Stimulated activated CD4-positive, alpha-beta T cell treated with anti-CD3 and anti-CD28 coated beads, Interleukin-2, amount 100 ng/mL, for 48 hours (primary cell): ENCODE measurements at regions not wholly inside any gene's neighbourhood (a gene's known extent, or its start where the extent isn't known, plus 50 kb on each side); places are given as distances from the start of the nearest gene placed in this dataset.

ENCODE experiments used
- DNase-seq, 2 donors: peaks; one replicate each; pipeline ENCODE4 v3.0.0-alpha.2; 2020

DNA sequence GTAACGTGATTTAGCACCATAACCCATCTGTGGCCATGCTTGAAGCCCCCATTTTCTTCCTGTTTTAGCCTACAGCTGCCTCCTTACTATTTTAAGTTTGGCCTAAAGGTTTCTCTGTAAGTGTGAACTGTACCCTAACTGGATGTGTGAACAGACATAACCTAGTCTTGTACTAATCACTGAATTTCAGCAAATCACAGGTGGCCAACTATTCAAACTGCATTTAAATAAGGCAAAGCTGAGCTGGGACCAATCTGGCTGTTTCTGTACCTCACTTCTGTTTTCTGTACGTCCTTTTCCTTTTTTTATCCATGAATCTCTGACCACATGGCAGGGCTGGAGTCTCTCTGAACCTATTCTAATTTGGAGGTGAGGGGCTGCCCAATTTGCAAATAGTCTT, 452.7 kb upstream of the HS6ST1 start:
- DNase-seq: no peak

DNA sequence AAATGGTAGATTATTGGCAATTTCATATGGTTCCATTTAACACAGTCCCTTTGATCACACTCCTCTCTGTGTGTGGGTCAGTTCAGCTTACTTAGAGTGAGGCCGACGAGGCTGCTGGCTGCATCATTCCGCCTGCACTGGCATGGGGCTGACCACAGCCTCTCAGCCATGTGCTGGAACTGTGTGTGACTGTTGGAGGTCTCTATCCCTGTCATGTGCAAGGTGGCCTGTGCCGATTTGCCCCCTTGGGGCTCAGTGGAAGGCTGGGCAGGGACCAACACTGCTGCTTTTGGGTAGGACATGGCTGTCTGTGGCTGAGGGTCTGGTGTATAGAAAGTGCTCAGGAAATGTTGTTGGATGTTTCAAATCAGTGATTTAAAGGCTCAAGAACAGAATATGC, 454.0 kb upstream of the HS6ST1 start:
- no peak for DNase-seq

DNA sequence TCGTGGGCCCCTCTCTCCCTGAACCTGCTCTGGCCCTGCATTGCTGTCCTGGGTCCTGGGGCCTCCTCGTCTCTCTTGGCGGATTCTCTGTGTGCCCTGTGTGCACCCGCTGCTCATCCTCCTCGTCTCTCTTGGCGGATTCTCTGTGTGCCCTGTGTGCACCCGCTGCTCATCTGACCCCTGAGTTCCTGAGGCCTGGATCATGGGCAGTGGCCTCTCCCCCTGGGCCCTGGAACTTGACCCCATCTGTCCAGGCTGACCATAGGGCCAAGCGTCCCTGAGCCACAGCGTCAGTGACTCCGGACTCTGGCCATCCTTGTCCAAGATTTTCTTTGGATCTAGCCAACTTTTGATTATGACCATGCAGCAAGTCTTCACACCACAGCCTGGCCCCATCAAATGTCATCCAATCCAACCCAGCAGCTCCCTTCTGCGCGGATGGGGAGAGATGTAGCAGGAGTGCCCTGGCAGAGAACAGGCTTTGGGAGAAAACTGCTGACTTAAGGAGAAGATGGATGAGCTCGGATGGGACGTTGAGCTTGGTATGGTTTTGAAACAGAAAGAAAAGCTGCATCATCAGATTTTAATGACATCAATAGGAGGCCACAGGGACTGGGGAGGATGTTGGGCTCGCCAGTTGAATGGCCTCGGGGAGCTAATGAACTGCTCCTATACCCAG, 455.1 kb upstream of the HS6ST1 start:
- DNase-seq: no peak

DNA sequence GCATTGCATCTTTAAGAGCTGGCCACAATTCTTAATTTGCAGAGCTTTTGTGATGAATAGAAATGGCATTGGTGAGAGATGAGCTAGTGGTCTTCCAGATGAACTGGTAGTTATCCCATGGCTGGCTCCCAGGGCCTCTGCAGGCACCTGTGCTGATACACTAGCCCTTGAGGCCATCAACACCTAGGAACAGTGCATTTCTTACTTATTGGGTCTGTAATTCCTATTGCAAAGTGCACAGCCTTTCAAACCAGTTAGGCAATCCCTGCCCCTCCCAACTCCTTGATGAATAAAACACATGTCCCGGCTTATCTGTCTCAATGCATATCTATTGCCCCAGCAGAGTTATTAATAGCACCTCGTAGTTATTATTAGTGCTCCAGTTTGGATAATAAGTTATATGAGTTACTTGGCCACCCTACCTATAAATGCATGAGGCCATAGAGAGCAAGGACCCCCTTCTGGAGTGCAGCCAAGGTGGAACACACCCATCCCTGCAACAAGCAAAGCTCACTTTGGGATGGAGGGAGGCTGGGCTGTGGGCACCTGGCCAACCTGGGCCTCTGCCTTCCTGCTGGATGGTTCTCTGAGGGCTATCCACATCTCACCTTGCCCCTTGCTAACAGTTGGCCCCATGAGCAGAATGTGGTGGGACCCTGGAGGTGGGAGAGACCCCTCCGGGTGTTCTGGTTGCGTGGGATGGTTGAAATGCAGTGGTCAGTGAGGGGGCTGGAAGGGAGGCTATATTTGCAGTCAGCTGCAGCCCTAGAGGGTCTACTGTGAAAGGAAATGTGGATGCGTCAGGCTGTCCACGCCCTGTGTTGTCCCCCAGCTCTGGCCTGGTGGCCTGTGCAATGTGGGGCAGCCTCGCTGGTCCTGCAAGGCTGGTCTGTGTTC, 455.9 kb upstream of the HS6ST1 start:
- no peak for DNase-seq

DNA sequence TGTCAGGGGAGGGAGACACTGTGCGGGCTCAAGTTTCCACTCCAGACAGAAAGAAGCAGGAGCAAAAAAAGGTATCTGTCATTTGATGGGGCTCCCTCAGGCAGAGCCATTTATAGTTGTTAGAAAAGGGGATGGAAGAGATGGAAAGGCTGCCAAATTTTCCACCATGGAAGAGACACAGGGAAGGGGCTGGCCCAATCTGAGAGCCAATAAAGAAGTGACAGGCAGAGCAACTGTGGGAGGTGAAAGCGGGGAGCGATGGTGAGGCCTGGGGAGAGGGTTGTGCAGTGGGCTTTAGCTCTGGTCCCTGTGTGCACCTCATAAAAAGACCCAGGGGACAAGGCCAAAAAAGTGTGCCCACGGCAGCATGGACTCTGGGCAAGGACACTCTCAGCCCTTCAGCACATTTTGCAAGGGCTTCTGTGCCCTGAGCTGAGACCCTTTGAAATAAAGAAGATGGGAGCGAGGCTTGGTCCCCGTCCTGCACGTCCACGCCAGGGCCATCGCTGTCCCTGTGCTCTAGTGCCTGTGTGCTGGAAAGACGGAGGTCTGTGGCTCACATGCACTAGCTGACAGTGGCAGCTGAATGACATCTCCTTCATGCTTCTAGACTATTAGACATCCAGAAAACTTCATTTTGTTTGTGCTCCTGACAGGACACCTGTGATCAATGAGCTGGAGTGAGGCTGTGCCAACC, 456.7 kb upstream of the HS6ST1 start:
- DNase-seq: no peak

DNA sequence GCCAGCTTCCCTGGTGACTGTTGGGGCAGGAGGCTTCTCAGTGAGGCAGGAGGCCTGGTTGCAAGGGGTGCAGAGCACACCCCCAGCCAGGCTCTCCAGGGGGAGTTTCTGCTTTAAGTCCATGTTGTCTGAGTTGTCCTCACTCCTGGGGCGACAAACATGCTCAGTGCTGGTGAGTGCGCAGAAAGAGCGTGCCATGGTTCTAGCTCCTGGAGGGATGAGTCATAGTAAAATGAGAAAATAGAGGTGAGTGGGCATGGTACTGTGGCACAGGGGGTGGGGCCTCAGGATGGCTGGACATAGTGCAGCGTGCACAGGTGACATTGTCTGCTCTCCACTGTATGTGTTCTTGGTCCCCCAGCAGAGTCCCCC, 457.2 kb upstream of the HS6ST1 start:
- no peak for DNase-seq

DNA sequence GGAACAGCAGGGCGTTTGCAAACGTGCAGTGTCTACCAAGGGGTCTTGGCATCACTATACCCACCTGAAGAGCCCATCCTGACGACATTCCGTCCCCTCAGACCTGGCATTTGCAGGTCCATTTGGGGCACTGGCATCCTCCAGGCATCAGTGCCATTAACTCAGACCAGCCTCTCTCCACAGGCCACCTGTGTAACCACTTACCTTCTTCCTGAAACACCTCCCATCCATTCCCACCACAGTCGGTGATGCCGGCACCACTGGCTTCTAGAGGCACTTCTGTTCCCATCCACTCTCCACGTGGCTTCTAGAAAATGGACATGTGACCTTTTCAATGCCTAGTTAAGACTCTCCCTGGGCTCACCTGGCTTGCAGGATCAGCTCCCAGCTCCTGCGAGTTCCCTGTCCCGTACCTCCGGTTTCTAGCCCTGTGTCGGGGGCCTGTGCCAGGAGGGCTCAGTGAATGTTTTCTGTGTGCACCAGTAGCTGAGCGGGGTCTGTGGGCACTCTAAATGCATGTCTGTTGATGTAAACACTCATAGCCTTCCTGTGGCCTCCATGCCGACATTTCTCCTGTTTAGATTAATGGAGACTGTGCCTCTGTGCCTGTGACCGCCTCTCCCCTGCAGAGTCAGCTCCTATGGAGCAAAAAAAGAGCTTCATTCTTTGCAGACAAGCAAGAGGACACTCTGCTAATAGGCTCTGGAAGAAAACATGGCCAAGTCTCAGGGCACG, 458.0 kb upstream of the HS6ST1 start:
- no peak for DNase-seq

DNA sequence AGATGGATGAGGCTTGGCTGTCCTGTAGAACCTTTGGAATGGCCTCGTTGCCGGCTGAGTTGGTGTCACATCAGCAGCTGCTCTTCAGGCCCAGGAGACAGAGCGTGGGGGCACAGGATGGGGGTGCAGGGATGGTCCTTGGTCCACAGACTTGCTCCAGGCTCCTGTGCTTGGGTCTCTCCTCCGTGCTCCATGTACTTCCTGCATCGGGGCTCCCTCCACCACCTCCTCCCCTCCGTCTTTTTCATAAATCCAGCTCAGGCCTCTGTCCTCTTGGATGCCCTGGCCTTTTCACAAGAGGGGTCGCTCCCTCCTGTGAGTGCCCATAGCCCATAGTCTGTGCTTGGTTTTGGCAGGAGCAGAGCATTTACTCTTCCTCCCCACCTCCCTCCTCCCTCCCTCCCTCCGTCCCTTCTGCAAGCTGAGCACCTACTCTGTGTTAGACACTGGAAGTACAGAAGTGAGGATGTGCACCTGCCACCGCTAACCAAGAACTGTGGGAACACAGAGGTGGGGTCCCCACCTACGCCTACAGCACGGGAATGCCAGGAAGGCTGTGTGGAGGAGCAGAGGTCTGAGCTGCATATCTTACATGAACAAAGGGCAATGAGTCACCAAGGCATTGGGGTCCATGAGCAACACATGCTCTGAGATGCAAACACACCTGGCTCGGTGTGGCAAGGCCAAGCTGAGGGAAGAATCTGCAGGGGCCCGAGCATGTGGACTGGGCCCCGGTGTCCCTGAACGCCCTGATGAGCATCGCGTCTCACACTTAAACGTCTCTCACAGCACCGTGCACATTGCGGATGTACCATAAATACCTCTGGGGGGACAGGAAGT, 458.7 kb upstream of the HS6ST1 start:
- no peak for DNase-seq

DNA sequence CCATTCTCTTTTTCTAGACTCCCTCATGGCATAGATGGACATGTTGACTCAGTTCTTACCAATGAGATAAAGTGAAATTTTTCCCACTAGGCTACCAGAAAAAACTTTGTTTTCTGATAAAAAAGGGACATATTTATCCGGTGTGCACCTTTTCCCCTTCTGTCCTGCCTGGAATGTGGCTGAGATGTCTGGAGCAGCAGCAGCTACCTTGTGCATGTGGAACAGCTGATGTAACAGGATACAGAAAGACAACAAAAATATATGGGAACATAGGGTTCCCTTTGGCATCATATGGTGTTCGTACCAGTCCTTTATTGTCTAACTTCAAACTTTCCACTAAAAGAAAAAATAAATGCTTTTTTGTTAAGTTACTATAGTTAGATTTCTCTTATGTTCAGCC, 460.2 kb upstream of the HS6ST1 start:
- DNase-seq: no peak

DNA sequence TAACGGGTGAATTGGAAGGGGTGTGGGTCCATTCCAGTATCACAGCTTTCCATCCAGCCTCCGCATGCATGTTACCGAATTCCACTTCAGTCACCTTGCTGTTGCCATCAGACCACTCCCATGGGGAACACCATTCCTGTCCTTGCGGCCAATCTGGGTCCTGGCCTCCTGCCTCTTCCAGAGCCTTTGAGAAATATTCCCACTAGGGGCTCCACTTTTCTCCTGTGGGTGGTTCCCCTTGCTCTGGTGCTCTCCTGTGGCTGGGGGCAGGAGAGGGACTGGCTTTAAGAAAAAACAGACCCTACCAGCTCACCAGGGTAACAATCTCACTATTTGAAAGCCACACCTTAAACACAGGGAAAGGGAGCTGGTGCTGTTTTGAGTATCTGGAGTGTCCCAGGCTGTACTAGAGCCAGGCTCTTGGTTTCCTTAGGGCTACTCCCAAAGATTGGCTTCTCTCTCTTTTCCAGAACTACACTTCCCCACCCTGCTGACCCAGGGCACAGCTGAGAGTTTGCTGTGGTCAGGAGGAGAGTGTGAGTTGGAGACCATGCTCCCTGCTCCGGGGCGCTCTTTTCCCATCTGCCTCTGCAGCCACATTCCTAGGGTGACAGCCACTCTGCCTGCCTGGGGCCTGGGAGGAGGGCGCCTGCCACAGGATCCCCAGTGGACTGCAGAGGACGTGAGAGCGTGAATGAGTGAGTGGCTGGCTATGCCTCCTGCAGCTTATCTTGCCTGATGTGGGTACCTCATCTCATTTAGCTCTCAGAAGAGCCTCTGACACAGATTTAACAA, 460.8 kb upstream of the HS6ST1 start:
- DNase-seq: no peak

DNA sequence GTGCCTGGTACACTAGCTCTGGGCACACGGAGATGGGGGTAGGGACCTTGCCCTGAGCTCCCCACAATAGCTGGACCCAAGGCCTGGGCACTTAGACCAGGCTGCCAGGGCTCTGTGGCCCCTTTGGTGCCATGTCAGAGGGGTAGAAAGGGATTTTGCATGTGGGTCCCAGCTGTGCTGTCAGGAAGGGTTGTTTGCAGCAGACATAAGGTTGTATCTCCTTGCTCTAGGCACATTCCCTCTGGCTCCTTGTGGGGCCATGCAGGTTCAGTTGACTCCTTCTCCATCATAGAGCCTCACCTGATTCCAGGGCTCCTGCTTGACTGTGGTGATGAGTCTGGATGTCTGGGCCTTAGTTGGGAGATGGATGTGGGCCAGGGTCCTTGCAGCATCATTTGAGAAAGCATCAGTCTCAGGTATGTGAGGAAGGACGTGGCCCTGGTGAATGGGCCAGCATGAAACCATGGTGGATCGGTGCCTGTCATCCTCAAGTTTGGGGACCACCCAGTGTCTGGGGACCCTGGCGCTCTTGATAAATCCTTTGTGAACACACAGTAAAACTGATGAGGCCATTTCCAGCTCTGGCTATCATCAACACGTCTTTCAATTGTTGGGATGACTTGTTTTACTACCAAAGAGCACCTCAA, 461.9 kb upstream of the HS6ST1 start:
- DNase-seq: no peak

DNA sequence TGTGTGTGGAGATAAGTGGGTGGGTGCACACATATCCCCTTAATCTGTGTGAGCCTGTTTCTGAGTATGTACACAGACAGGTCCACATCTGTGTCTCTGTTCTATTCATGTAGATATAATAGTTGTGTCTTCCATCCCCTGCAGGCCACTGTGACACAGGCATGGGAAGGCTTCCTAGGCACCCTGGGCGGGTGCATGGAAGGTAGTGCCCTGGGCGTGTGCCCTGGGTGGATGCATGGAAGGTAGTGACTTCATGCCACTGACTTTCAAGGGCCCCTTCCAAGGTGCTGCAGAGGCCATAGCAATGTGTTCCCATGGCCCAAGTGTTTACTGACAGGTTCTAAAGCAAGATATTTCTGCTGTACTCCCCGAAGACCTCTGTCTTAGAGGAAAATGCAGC, 462.5 kb upstream of the HS6ST1 start:
- no peak for DNase-seq

DNA sequence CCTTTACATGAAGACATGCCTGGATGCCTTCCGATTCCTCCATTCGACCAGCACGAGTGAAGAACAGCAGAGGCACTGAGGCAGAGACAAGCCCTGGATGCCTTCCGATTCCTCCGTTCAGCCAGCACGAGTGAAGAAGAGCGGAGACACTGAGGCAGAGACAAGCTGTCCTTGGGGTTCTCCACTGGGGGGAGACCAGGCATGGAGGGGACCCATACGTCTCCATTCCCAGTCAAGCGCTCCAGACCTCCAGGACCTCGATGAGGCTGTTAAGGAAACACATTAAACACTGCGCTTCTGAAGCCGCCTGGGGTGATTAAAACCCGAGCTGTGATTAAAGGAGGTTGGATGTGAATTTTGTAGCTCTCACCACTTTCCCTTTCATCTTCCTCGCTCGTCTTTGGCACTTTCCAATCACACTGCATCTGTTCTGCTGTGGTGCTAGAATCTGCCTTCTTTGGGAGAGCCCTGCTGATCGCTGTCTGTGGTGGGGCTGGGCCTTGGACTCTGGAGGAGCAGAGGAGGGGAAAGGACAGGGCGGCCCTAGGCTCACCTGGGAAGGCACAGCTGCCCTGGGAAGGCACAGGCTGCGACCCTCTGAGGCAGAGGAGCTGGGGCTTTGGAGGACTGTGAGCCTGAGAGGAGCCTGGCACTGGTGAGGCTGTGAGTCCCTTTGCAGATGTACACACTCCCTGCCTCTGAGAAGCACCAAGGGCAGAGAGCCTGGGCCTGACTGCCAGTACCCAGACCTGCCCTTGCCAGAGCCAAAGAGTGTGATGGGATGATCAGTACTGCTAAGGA, 463.1 kb upstream of the HS6ST1 start:
- DNase-seq: no peak

DNA sequence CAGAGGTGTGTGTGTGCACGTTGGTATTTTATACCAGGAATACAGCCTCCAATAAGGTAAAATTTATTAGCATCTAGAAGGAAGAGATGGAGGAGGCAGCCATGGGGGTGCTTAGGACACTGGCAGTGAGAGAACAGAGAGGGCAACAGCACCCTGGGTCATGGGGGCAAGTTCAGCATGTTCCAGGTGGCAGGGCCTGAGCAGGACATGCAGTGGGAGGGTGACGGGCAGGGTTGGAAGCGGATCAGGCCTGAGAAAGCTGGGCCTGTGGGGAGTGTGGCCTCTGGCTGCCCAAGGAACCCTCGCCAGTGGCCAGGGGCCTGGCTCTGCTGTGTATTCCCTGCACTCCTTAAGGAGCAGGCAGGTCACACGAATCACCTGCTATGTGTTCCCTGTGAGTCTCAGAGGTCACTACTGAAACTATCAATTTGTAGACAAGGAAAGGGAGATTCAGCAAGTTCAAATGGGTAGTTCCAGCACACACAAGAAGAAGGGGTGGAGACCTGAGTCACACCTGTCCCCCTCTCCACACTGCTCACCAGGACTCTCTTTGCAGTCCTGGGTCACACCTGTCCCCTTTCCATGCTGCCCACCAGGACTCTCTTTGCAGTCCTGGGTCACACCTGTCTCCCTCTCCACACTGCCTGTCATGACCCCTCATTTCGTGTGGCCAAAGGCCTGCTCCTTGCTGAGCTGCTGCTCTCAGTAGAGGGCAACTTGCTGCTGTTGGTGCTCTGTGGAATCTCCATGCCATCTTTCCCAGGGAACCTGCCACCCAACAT, 463.9 kb upstream of the HS6ST1 start:
- DNase-seq: no peak

DNA sequence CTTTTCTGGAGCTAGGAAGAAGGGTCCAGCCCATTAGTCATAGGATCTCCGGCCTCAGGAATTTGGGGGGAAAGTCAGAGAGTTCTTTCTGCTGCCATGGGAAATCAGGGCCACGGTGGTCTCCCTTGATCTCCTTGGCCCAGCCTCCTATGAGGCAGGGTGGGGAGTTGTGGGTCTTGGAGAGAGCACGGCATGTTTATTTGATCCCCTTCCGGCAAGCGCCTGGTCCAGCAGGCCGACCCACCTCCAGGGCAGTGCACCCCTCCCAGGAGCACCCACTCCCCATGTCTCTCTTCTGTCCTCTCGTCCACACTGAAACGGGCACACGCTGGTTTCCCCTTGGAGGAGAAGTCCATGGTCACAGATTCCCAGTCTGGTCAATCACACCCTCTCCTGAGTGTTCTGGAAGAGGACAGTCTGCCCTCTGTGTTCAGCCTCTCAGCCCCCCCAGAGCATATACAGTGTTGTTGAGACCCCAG, 464.6 kb upstream of the HS6ST1 start:
- DNase-seq: no peak

DNA sequence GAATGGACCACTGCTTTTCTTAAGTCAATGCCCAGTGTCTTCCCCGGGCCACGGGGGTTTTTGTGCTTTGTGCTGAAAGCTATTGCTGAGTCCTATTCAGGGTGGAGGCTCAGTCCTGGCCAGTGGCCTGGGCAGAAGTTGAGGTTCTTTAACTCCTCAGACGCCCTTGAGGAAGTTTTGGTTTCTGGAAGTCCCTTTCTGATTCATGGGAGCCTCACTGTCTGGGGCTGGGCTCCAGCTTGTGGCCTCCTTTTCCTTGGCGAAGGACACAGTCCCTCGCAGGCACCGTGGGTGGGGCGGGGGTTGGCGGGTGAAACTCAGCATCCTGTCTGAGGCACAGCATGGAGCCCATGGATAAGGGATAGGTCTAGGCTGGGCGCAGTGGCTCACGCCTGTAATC, 465.2 kb upstream of the HS6ST1 start:
- no peak for DNase-seq

DNA sequence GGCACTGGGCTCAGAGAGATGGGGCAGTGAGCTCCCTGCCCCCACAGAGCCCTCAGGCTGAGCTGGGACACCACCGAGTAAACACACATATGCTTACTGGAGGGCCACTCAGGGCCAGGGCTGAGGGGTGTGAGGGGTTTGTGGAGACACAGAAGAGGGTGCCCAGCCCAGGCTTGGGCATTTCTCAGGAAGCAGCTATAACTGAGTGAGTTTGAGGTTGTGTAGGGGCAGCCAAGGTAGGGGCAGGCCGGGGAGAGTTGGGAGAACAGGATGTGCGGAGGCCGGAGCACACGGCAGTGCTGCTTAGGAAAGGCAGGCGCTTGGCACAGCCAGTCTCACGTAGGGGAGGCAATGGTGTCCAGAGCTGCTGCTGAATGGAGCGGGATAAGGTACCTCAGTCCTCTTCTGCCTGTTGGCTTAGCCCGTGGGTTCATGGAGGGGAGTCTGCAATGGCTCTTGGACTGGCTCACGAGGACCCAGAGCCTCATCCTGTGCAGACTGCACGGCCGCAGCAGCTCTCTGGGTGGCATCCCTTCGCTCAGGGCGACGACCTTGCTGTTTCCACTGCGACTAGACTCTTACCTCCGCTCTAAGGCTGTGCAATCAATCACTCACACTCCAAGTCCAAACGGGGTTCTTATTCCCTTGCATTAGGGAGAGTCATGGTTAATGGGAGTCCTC, 466.1 kb upstream of the HS6ST1 start:
- DNase-seq: no peak

DNA sequence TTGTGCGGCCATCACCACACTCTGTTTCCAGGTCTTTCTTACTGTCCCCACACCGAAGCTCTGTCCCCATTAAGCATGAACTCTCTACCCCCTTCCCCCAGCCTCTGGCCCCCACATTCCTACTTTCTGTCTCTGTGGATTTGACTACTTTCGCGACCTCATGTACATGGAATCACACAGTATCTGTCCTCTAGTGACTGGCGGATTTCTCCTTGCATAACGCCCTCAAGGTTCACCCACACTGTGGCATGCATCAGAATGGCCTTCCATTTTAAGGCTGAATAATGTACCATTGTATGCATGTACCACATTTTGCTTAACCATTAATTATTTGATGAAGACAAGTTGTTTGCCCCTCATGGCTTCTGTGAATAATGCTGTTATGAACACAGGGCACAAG, 467.6 kb upstream of the HS6ST1 start:
- DNase-seq: no peak
